ENCODE measurements at regions not wholly inside any gene's neighbourhood (a gene's known extent, or its start where the extent isn't known, plus 50 kb on each side); places are given as distances from the start of the nearest gene placed in this dataset.

GRCh38 chr2:118535818-118536212, 311.6 kb downstream of the EN1 start:
- Histone ChIP-seq H2AFZ (replicated peaks) (no peak overlapping the region), H4K20me1 (ENCODE audit: low read depth) (no peaks in the 10 kb centered on the region), H3K4me1 (no peaks in the 10 kb centered on the region), H3K9me3 (ENCODE audit: low read depth) (no peaks in the 10 kb centered on the region), H3K27ac (no peak overlapping the region), H3K4me3 (no peak overlapping the region), H3K79me2 (ENCODE audit: low read depth) (no peaks in the 10 kb centered on the region), H3K4me2 (no peak overlapping the region), H3K36me3 (no peaks in the 10 kb centered on the region), H3K9ac (no peak overlapping the region), H3K27me3 (no peaks in the 10 kb centered on the region), H3F3A (ENCODE audit: low read depth) (no peaks in the 10 kb centered on the region)
- no peak for DNase-seq (ENCODE audit: low spot score)
- TF ChIP-seq EZH2phosphoT487 (IDR thresholded peaks at IDR 0.05) = no peak
- TF ChIP-seq CTCF (IDR thresholded peaks at IDR 0.05) = no peak
- TF ChIP-seq EZH2 (IDR thresholded peaks at IDR 0.05) = no peak
- Mint-ChIP-seq H3K9me3 (no peaks in the 10 kb centered on the region), H3K4me3 (no peak overlapping the region), H3K27ac (no peak overlapping the region), H3K27me3 (ENCODE audit: insufficient read depth, low read depth) (peaks cover 20% of the 10 kb centered on the region), H3K4me1 (peaks cover 7% of the 10 kb centered on the region), H3K36me3 (no peaks in the 10 kb centered on the region)

GRCh38 chr2:118535171-118535817, 312.2 kb downstream of the EN1 start:
- Mint-ChIP-seq H3K27ac (no peak overlapping the region), H3K4me1 (peaks cover 12% of the 10 kb centered on the region), H3K27me3 (ENCODE audit: insufficient read depth, low read depth) (peaks cover 22% of the 10 kb centered on the region), H3K9me3 (no peaks in the 10 kb centered on the region), H3K4me3 (no peak overlapping the region), H3K36me3 (no peaks in the 10 kb centered on the region)
- no peak overlapping the region for H2AFZ ChIP-seq (replicated peaks)
- H3K27me3 ChIP-seq = no peaks in the 10 kb centered on the region
- no peaks in the 10 kb centered on the region for H3K9me3 ChIP-seq (ENCODE audit: low read depth)
- no peak overlapping the region for H3K27ac ChIP-seq
- no peak for DNase-seq (ENCODE audit: low spot score)
- TF ChIP-seq CTCF (IDR thresholded peaks at IDR 0.05) = no peak
- no peak for TF ChIP-seq EZH2phosphoT487 (IDR thresholded peaks at IDR 0.05)
- H3K4me3 ChIP-seq = no peak overlapping the region
- H3K4me1 ChIP-seq = peaks cover under 1% of the 10 kb centered on the region
- H3F3A ChIP-seq (ENCODE audit: low read depth) = peaks cover under 1% of the 10 kb centered on the region
- H4K20me1 ChIP-seq (ENCODE audit: low read depth) = no peaks in the 10 kb centered on the region
- no peaks in the 10 kb centered on the region for H3K36me3 ChIP-seq
- H3K79me2 ChIP-seq (ENCODE audit: low read depth) = no peaks in the 10 kb centered on the region
- H3K4me2 ChIP-seq = no peak overlapping the region
- H3K9ac ChIP-seq = no peak overlapping the region

- no peak overlapping the region for H3K27ac Mint-ChIP-seq
- Histone ChIP-seq H4K20me1 (ENCODE audit: low read depth) (no peaks in the 10 kb centered on the region), H3K27me3 (peaks cover 4% of the 10 kb centered on the region), H3K4me3 (no peak overlapping the region), H3K27ac (no peak overlapping the region), H3K79me2 (ENCODE audit: low read depth) (no peaks in the 10 kb centered on the region), H3K36me3 (no peaks in the 10 kb centered on the region), H3K9ac (no peak overlapping the region), H3K4me2 (no peak overlapping the region), H3F3A (ENCODE audit: low read depth) (peaks cover 5% of the 10 kb centered on the region), H3K4me1 (peaks cover 17% of the 10 kb centered on the region), H2AFZ (replicated peaks) (no peak overlapping the region), H3K9me3 (ENCODE audit: low read depth) (no peaks in the 10 kb centered on the region)
- H3K4me1 Mint-ChIP-seq = peaks cover 27% of the 10 kb centered on the region
- no peak for DNase-seq (ENCODE audit: low spot score)
- no peak overlapping the region for H3K4me3 Mint-ChIP-seq
- peaks cover 4% of the 10 kb centered on the region for H3K9me3 Mint-ChIP-seq
- no peak for TF ChIP-seq EZH2 (IDR thresholded peaks at IDR 0.05)
- TF ChIP-seq EZH2phosphoT487 (IDR thresholded peaks at IDR 0.05) = no peak
- TF ChIP-seq CTCF (IDR thresholded peaks at IDR 0.05) = no peak
- H3K36me3 Mint-ChIP-seq = no peaks in the 10 kb centered on the region
- H3K27me3 Mint-ChIP-seq (ENCODE audit: insufficient read depth, low read depth) = peaks cover 25% of the 10 kb centered on the region
Measured at GRCh38 chr2:118530976-118531375, 316.5 kb downstream of the EN1 start.

Measured in neural progenitor cell (in vitro differentiated cells).